Heart left ventricle (tissue), 13 donors: ENCODE measurements at regions not wholly inside any gene's neighbourhood (a gene's known extent, or its start where the extent isn't known, plus 50 kb on each side); places are given as distances from the start of the nearest gene placed in this dataset.

Experiments
- POLR2A ChIP-seq, 2 donors: fragments of 450-650 bp; IDR thresholded peaks; one replicate each; pipeline ENCODE4 v1.6.1; 2017; ENCODE audit warnings: antibody characterized with exemption in 2 of 2, mild to moderate bottlenecking in 2 of 2, moderate library complexity in 2 of 2
- TF ChIP-seq, protein P1 (sequence below), 12 donors: fragments of 200-600 bp; sonication (generic) in 4 of 12; IDR thresholded peaks; one replicate each; pipeline versions ENCODE4 v1.5.0 to v1.8.0; 2018 to 2022; ENCODE audit warnings: antibody characterized with exemption in 12 of 12, mild to moderate bottlenecking in 5 of 12
- donor health status: ischemic (EF 13 %, LVEDD 7.1; RV severe dilation, severe dysfunction).
- donor health status: DM: no; HTN: yes; CAD: no.
- donor health status: DM: no; HTN: no; CAD: no.
- donor health status: ischemic (EF 25% LVEDD 6.9; RV normal size, moderate dysfunction).
- donor health status: ischemic (EF 25% LVEDD 5.7; RV mildly dilated, moderate dysfunction).
- donor health status: ischemic (EF 35%, LVEDD 5.7; RV mildly dilated, moderate dysfunction).
- donor health status: nonischemic (EF 11% LVEDD 7.7; RV severe dilation, severe dysfunction).
- donor health status: DM: yes; HTN: yes; CAD: no.
- donor health status: PGD.
- donor health status: ischemic (EF 29% LVEDD 5.4; RV normal size, mild dysfunction).
- donor health status: nonischemic (EF 23%, LVEDD 6.1; RV moderate dilation, normal function).

DNA sequence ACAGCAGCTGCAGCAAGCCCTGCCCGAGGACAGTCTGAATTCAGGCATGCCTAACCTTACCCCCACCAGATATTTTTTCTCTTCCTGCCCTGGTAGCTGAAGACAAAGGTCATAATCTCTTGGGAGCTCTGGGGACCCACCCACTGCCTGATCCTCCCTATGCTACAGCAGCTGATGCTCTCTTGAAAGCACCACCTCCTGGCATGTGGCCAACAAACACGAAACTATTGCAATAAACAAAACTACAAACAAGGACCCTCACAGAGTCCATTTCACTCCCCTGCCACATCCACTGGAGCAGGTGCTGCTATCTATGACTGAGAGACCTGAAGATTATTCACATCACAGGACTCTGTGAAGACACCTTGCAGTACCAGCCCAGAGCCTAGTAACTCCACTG is 238.5 kb upstream of the HS3ST5 start:
- no peak for TF ChIP-seq POLR2A (IDR thresholded peaks at IDR 0.05)
- TF ChIP-seq, protein P1, sequence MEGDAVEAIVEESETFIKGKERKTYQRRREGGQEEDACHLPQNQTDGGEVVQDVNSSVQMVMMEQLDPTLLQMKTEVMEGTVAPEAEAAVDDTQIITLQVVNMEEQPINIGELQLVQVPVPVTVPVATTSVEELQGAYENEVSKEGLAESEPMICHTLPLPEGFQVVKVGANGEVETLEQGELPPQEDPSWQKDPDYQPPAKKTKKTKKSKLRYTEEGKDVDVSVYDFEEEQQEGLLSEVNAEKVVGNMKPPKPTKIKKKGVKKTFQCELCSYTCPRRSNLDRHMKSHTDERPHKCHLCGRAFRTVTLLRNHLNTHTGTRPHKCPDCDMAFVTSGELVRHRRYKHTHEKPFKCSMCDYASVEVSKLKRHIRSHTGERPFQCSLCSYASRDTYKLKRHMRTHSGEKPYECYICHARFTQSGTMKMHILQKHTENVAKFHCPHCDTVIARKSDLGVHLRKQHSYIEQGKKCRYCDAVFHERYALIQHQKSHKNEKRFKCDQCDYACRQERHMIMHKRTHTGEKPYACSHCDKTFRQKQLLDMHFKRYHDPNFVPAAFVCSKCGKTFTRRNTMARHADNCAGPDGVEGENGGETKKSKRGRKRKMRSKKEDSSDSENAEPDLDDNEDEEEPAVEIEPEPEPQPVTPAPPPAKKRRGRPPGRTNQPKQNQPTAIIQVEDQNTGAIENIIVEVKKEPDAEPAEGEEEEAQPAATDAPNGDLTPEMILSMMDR (IDR thresholded peaks at IDR 0.05): no peak
